ENCODE measurements at regions not wholly inside any gene's neighbourhood (a gene's known extent, or its start where the extent isn't known, plus 50 kb on each side); places are given as distances from the start of the nearest gene placed in this dataset.

GRCh38 chr22:34129691-34130486 is 209.6 kb upstream of the LARGE1 start (continued):
- TF ChIP-seq E2F6 (IDR thresholded peaks at IDR 0.05; ENCODE audit: borderline replicate concordance, low read depth), result no peak
- TF ChIP-seq ATOH8 (CRISPR knock-in tag; IDR thresholded peaks at IDR 0.05; ENCODE audit: low read depth), result no peak

DNA sequence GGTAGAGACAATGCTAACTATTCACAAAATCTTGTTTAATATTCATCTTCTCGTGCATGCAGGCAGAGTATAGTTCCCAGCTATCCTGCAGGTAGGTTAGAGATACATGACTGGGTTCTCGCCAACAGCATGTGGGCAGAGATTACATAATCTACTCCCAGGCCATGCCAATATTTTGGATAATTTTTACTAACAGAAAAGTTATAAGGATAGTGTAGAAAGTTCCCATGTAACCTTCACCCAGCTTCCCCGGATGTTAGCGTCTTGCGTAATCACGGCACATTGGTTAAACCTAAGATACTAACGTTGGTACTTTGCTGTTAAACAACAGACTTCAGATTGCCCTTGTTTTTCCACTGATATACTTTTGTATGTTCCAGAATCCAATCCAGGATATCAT is 215.5 kb upstream of the LARGE1 start:
- Histone ChIP-seq H3K27ac (no peak overlapping the region), H3K4me2 (no peak overlapping the region), H3K9me3 (no peaks in the 10 kb centered on the region), H3K4me1 (no peaks in the 10 kb centered on the region), H3K4me3 (no peak overlapping the region)
- no peak for DNase-seq (ENCODE audit: low read depth in 1 of 2, low spot score in 1 of 2)
- no peak for FAIRE-seq
- CTCF ChIA-PET, result no interaction called here
- TF ChIP-seq HOXB13 (CRISPR knock-in tag; IDR thresholded peaks at IDR 0.05; ENCODE audit: low read depth) (no peak), MAFK (IDR thresholded peaks at IDR 0.05; ENCODE audit: partially characterized antibody) (no peak), FOSL2 (IDR thresholded peaks at IDR 0.05) (no peak), FOSL2 (CRISPR knock-in tag; IDR thresholded peaks at IDR 0.05) (no peak), RARB (CRISPR knock-in tag; IDR thresholded peaks at IDR 0.05) (no peak), CEBPB (IDR thresholded peaks at IDR 0.05) (peak in 1 of 2 experiments; percentile 20; a peak in 1 of 4 replicates), KDM1A (IDR thresholded peaks at IDR 0.05; ENCODE audit: low read depth) (no peak)
- no peak for ATAC-seq
- WGBS (ENCODE audit: missing lambda C conversion rate), result 28% methylated on average over 7 of the region's 7 CpGs
- POLR2A ChIA-PET, result no interaction called here

- TF ChIP-seq JUN (IDR thresholded peaks at IDR 0.05) (no peak), RCOR1 (IDR thresholded peaks at IDR 0.05; ENCODE audit: low read depth, low read length) (no peak), ZSCAN20 (CRISPR knock-in tag; IDR thresholded peaks at IDR 0.05) (no peak), NR3C1 (IDR thresholded peaks at IDR 0.05) (no peak), HOXB5 (CRISPR knock-in tag; IDR thresholded peaks at IDR 0.05) (no peak), PBX3 (IDR thresholded peaks at IDR 0.05) (no peak), MAX (IDR thresholded peaks at IDR 0.05) (no peak), RAD21 (conservative IDR thresholded peaks at IDR 0.05 in 1 of 2, IDR thresholded peaks at IDR 0.05 in 1 of 2) (no peak)
- TF ChIP-seq, protein P1, sequence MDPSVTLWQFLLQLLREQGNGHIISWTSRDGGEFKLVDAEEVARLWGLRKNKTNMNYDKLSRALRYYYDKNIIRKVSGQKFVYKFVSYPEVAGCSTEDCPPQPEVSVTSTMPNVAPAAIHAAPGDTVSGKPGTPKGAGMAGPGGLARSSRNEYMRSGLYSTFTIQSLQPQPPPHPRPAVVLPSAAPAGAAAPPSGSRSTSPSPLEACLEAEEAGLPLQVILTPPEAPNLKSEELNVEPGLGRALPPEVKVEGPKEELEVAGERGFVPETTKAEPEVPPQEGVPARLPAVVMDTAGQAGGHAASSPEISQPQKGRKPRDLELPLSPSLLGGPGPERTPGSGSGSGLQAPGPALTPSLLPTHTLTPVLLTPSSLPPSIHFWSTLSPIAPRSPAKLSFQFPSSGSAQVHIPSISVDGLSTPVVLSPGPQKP (IDR thresholded peaks at IDR 0.05; ENCODE audit: low read depth, low read length), result no peak
- TF ChIP-seq, protein P2, sequence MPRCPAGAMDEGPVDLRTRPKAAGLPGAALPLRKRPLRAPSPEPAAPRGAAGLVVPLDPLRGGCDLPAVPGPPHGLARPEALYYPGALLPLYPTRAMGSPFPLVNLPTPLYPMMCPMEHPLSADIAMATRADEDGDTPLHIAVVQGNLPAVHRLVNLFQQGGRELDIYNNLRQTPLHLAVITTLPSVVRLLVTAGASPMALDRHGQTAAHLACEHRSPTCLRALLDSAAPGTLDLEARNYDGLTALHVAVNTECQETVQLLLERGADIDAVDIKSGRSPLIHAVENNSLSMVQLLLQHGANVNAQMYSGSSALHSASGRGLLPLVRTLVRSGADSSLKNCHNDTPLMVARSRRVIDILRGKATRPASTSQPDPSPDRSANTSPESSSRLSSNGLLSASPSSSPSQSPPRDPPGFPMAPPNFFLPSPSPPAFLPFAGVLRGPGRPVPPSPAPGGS (IDR thresholded peaks at IDR 0.05), result no peak
- FAIRE-seq, result no peak
- H3K4me1 ChIP-seq, result no peaks in the 10 kb centered on the region
Measured at GRCh38 chr22:34150023-34150422, 229.7 kb upstream of the LARGE1 start.

More at GRCh38 chr22:34150023-34150422, 229.7 kb upstream of the LARGE1 start:
- CTCF ChIA-PET, result no interaction called here
- no peaks in the 10 kb centered on the region for H3K9me3 ChIP-seq
- POLR2A ChIA-PET, result no interaction called here
- no peak for ATAC-seq
- H3K27ac ChIP-seq, result no peak overlapping the region
- no peak for DNase-seq (ENCODE audit: low read depth in 1 of 2, low spot score in 1 of 2)
- H3K4me2 ChIP-seq, result no peak overlapping the region
- H3K4me3 ChIP-seq, result no peak overlapping the region
